ENCODE measurements at regions not wholly inside any gene's neighbourhood (a gene's known extent, or its start where the extent isn't known, plus 50 kb on each side); places are given as distances from the start of the nearest gene placed in this dataset.

- Mint-ChIP-seq H3K27me3 (peaks cover 0 to 1% of the 10 kb centered on the region in 2 donors), H3K4me1 (no peaks in the 10 kb centered on the region), H3K36me3 (no peaks in the 10 kb centered on the region), H3K27ac (no peak overlapping the region), H3K9me3 (peaks cover 0 to 7% (median under 1%) of the 10 kb centered on the region in 8 donors), H3K4me3 (no peak overlapping the region)
- H3K27me3 ChIP-seq (ENCODE audit: insufficient read depth, low read length): no peaks in the 10 kb centered on the region
- H3K4me3 ChIP-seq (ENCODE audit: low read length in 2 of 2): no peak overlapping the region
- H3K4me1 ChIP-seq (ENCODE audit: insufficient read depth, low read length): no peaks in the 10 kb centered on the region
- no peak for DNase-seq
- no peak overlapping the region for H3K27ac ChIP-seq (ENCODE audit: low read depth, low read length)
- H3K9me3 ChIP-seq (ENCODE audit: control insufficient read depth in 1 of 2, low read length in 2 of 2): no peaks in the 10 kb centered on the region
- no peaks in the 10 kb centered on the region for H3K36me3 ChIP-seq (ENCODE audit: insufficient read depth, low read length)
- ChIA-PET CTCF (ENCODE audit: partially characterized antibody) (no interaction called here), POLR2A (ENCODE audit: partially characterized antibody) (no interaction called here)
- intact Hi-C loops (cut with micrococcal nuclease): no loop called here
Observed at GRCh38 chr20:39547546-39548408, 585.6 kb downstream of the DHX35 start.

GRCh38 chr20:39541136-39541803, 579.1 kb downstream of the DHX35 start:
- H3K27me3 ChIP-seq (ENCODE audit: insufficient read depth, low read length): no peaks in the 10 kb centered on the region
- H3K27ac Mint-ChIP-seq: no peak overlapping the region
- no peak for DNase-seq
- intact Hi-C loops (cut with micrococcal nuclease): no loop called here
- H3K27ac ChIP-seq (ENCODE audit: low read depth, low read length): no peak overlapping the region
- H3K9me3 Mint-ChIP-seq: peaks cover 0 to 7% (median 3%) of the 10 kb centered on the region in 8 donors
- no peak overlapping the region for H3K4me3 ChIP-seq (ENCODE audit: low read length in 2 of 2)
- no peaks in the 10 kb centered on the region for H3K9me3 ChIP-seq (ENCODE audit: control insufficient read depth in 1 of 2, low read length in 2 of 2)
- no peaks in the 10 kb centered on the region for H3K36me3 Mint-ChIP-seq
- POLR2A ChIA-PET (ENCODE audit: partially characterized antibody): no interaction called here
- H3K4me1 Mint-ChIP-seq: no peaks in the 10 kb centered on the region
- no peaks in the 10 kb centered on the region for H3K27me3 Mint-ChIP-seq
- CTCF ChIA-PET (ENCODE audit: partially characterized antibody): no interaction called here
- no peak overlapping the region for H3K4me3 Mint-ChIP-seq
- no peaks in the 10 kb centered on the region for H3K4me1 ChIP-seq (ENCODE audit: insufficient read depth, low read length)
- H3K36me3 ChIP-seq (ENCODE audit: insufficient read depth, low read length): no peaks in the 10 kb centered on the region

GRCh38 chr20:39538317-39538716, 576.2 kb downstream of the DHX35 start:
- Mint-ChIP-seq H3K4me3 (no peak overlapping the region), H3K4me1 (no peaks in the 10 kb centered on the region), H3K27ac (no peak overlapping the region), H3K36me3 (no peaks in the 10 kb centered on the region), H3K27me3 (no peaks in the 10 kb centered on the region), H3K9me3 (peaks cover 0 to 5% (median 1%) of the 10 kb centered on the region in 8 donors)
- no peak for DNase-seq
- H3K27me3 ChIP-seq (ENCODE audit: insufficient read depth, low read length): no peaks in the 10 kb centered on the region
- H3K4me3 ChIP-seq (ENCODE audit: low read length in 2 of 2): no peak overlapping the region
- ChIA-PET POLR2A (ENCODE audit: partially characterized antibody) (no interaction called here), CTCF (ENCODE audit: partially characterized antibody) (no interaction called here)
- H3K9me3 ChIP-seq (ENCODE audit: control insufficient read depth in 1 of 2, low read length in 2 of 2): no peaks in the 10 kb centered on the region
- H3K36me3 ChIP-seq (ENCODE audit: insufficient read depth, low read length): no peaks in the 10 kb centered on the region
- H3K4me1 ChIP-seq (ENCODE audit: insufficient read depth, low read length): no peaks in the 10 kb centered on the region
- intact Hi-C loops (cut with micrococcal nuclease): no loop called here
- no peak overlapping the region for H3K27ac ChIP-seq (ENCODE audit: low read depth, low read length)

GRCh38 chr20:39535301-39535700, 573.2 kb downstream of the DHX35 start:
- no peaks in the 10 kb centered on the region for H3K27me3 Mint-ChIP-seq
- no peaks in the 10 kb centered on the region for H3K4me1 Mint-ChIP-seq
- Histone ChIP-seq H3K4me1 (ENCODE audit: insufficient read depth, low read length) (no peaks in the 10 kb centered on the region), H3K27me3 (ENCODE audit: insufficient read depth, low read length) (no peaks in the 10 kb centered on the region), H3K9me3 (ENCODE audit: control insufficient read depth in 1 of 2, low read length in 2 of 2) (no peaks in the 10 kb centered on the region), H3K4me3 (ENCODE audit: low read length in 2 of 2) (no peak overlapping the region), H3K36me3 (ENCODE audit: insufficient read depth, low read length) (no peaks in the 10 kb centered on the region), H3K27ac (ENCODE audit: low read depth, low read length) (no peak overlapping the region)
- no peak overlapping the region for H3K27ac Mint-ChIP-seq
- no peak for DNase-seq
- CTCF ChIA-PET (ENCODE audit: partially characterized antibody): no interaction called here
- POLR2A ChIA-PET (ENCODE audit: partially characterized antibody): no interaction called here
- no peaks in the 10 kb centered on the region for H3K36me3 Mint-ChIP-seq
- peaks cover 0 to 5% (median 0%) of the 10 kb centered on the region in 8 donors for H3K9me3 Mint-ChIP-seq
- intact Hi-C loops (cut with micrococcal nuclease): no loop called here
- no peak overlapping the region for H3K4me3 Mint-ChIP-seq

GRCh38 chr20:39534846-39535245, 572.7 kb downstream of the DHX35 start:
- intact Hi-C loops (cut with micrococcal nuclease): no loop called here
- no peak overlapping the region for H3K4me3 ChIP-seq (ENCODE audit: low read length in 2 of 2)
- H3K27me3 Mint-ChIP-seq: no peaks in the 10 kb centered on the region
- H3K9me3 ChIP-seq (ENCODE audit: control insufficient read depth in 1 of 2, low read length in 2 of 2): no peaks in the 10 kb centered on the region
- H3K4me3 Mint-ChIP-seq: no peak overlapping the region
- peaks cover 0 to 5% (median 0%) of the 10 kb centered on the region in 8 donors for H3K9me3 Mint-ChIP-seq
- DNase-seq: no peak
- CTCF ChIA-PET (ENCODE audit: partially characterized antibody): no interaction called here
- POLR2A ChIA-PET (ENCODE audit: partially characterized antibody): no interaction called here
- no peaks in the 10 kb centered on the region for H3K4me1 ChIP-seq (ENCODE audit: insufficient read depth, low read length)
- H3K27ac Mint-ChIP-seq: no peak overlapping the region
- no peaks in the 10 kb centered on the region for H3K36me3 Mint-ChIP-seq
- no peaks in the 10 kb centered on the region for H3K4me1 Mint-ChIP-seq
- H3K36me3 ChIP-seq (ENCODE audit: insufficient read depth, low read length): no peaks in the 10 kb centered on the region
- H3K27me3 ChIP-seq (ENCODE audit: insufficient read depth, low read length): no peaks in the 10 kb centered on the region
- H3K27ac ChIP-seq (ENCODE audit: low read depth, low read length): no peak overlapping the region

GRCh38 chr20:39533858-39534257, 571.7 kb downstream of the DHX35 start:
- H3K27me3 Mint-ChIP-seq: no peaks in the 10 kb centered on the region
- ChIA-PET POLR2A (ENCODE audit: partially characterized antibody) (no interaction called here), CTCF (ENCODE audit: partially characterized antibody) (no interaction called here)
- no peaks in the 10 kb centered on the region for H3K4me1 Mint-ChIP-seq
- Histone ChIP-seq H3K36me3 (ENCODE audit: insufficient read depth, low read length) (no peaks in the 10 kb centered on the region), H3K27me3 (ENCODE audit: insufficient read depth, low read length) (no peaks in the 10 kb centered on the region), H3K9me3 (ENCODE audit: control insufficient read depth in 1 of 2, low read length in 2 of 2) (no peaks in the 10 kb centered on the region), H3K27ac (ENCODE audit: low read depth, low read length) (no peak overlapping the region), H3K4me1 (ENCODE audit: insufficient read depth, low read length) (no peaks in the 10 kb centered on the region), H3K4me3 (ENCODE audit: low read length in 2 of 2) (no peak overlapping the region)
- H3K4me3 Mint-ChIP-seq: no peak overlapping the region
- intact Hi-C loops (cut with micrococcal nuclease): no loop called here
- H3K36me3 Mint-ChIP-seq: no peaks in the 10 kb centered on the region
- DNase-seq: no peak
- H3K9me3 Mint-ChIP-seq: peaks cover 0 to 5% (median 0%) of the 10 kb centered on the region in 8 donors
- H3K27ac Mint-ChIP-seq: no peak overlapping the region

- H3K9me3 Mint-ChIP-seq: peaks cover 0 to 2% (median 0%) of the 10 kb centered on the region in 8 donors
Observed at GRCh38 chr20:39532205-39532604, 570.1 kb downstream of the DHX35 start.

More at GRCh38 chr20:39532205-39532604, 570.1 kb downstream of the DHX35 start:
- intact Hi-C loops (cut with micrococcal nuclease): no loop called here
- Histone ChIP-seq H3K4me1 (ENCODE audit: insufficient read depth, low read length) (no peaks in the 10 kb centered on the region), H3K9me3 (ENCODE audit: control insufficient read depth in 1 of 2, low read length in 2 of 2) (no peaks in the 10 kb centered on the region), H3K36me3 (ENCODE audit: insufficient read depth, low read length) (no peaks in the 10 kb centered on the region), H3K27me3 (ENCODE audit: insufficient read depth, low read length) (no peaks in the 10 kb centered on the region), H3K27ac (ENCODE audit: low read depth, low read length) (no peak overlapping the region), H3K4me3 (ENCODE audit: low read length in 2 of 2) (no peak overlapping the region)
- Mint-ChIP-seq H3K27ac (no peak overlapping the region), H3K4me3 (no peak overlapping the region), H3K4me1 (no peaks in the 10 kb centered on the region), H3K27me3 (no peaks in the 10 kb centered on the region), H3K36me3 (no peaks in the 10 kb centered on the region)
- no peak for DNase-seq
- CTCF ChIA-PET (ENCODE audit: partially characterized antibody): no interaction called here
- POLR2A ChIA-PET (ENCODE audit: partially characterized antibody): no interaction called here
